IMR-90 (cell line): ENCODE measurements at regions not wholly inside any gene's neighbourhood (a gene's known extent, or its start where the extent isn't known, plus 50 kb on each side); places are given as distances from the start of the nearest gene placed in this dataset.

Experiments
- ATAC-seq: fragments of 200-7000 bp; cut with Tn5 transposase; 2 replicates; pipeline ENCODE4 v1.9.1; 2020; ENCODE audit warnings: low read depth, mild to moderate bottlenecking, moderate library complexity
- BruUV-seq: library from RNA; stranded (reverse); fragments of 400-500 nt; replicated peaks from 2 replicates; lab custom pipeline; 2021; lab: Mats Ljungman, UMichigan
- CTCF ChIA-PET: fragments of 300-600 bp; formaldehyde crosslinking; extraction: SDS; loops from one replicate; lab custom pipeline; 2021; ENCODE audit warnings: antibody characterized with exemption; lab: Yijun Ruan, JAX
- POLR2A ChIA-PET: fragments of 300-600 bp; sonication (Branson Sonifier 250); formaldehyde crosslinking; loops from one replicate; lab custom pipeline; 2022; ENCODE audit warnings: antibody characterized with exemption; ENCODE audit not compliant: unreplicated experiment; lab: Charles Lee
- DNase-seq: peaks from one replicate; pipeline ENCODE4 v3.0.0; 2013
- H2AFZ ChIP-seq: replicated peaks from 2 replicates; pipeline ENCODE3; 2013; ENCODE audit warnings: low read length, mild to moderate bottlenecking; ENCODE audit not compliant: poor library complexity
- H2AK5ac ChIP-seq: 2 replicates; pipeline ENCODE4 v1.6.1; 2013; ENCODE audit warnings: low read depth, low read length, inconsistent platforms
- H2AK9ac ChIP-seq: replicated peaks from 2 replicates; pipeline ENCODE3; 2013; ENCODE audit warnings: mild to moderate bottlenecking, low read depth, low read length, moderate library complexity; ENCODE audit not compliant: poor library complexity
- H2BK120ac ChIP-seq: 2 replicates; pipeline ENCODE4 v1.6.1; 2013; ENCODE audit warnings: low read depth, low read length, inconsistent platforms
- H2BK15ac ChIP-seq: 3 replicates; pipeline ENCODE4 v1.6.1; 2013; ENCODE audit warnings: low read depth, low read length, inconsistent platforms
- H2BK20ac ChIP-seq: 2 replicates; pipeline ENCODE4 v1.6.1; 2013; ENCODE audit warnings: low read depth, mild to moderate bottlenecking, inconsistent platforms, low read length, moderate library complexity
- H2BK5ac ChIP-seq: 2 replicates; pipeline ENCODE4 v1.6.1; 2013; ENCODE audit warnings: mild to moderate bottlenecking, low read depth, low read length, inconsistent platforms; ENCODE audit not compliant: poor library complexity, severe bottlenecking
- H3K14ac ChIP-seq: replicated peaks from 2 replicates; pipeline ENCODE4 v1.6.1; 2013; ENCODE audit warnings: low read depth, low read length, inconsistent platforms
- H3K18ac ChIP-seq: 2 replicates; pipeline ENCODE4 v1.6.1; 2013; ENCODE audit warnings: low read depth, low read length, control low read depth
- H3K23ac ChIP-seq: 2 replicates; pipeline ENCODE4 v1.6.1; 2013; ENCODE audit warnings: low read depth, low read length, inconsistent platforms
- H3K27ac ChIP-seq: 2 replicates; pipeline ENCODE4 v1.5.1; 2013; ENCODE audit warnings: mild to moderate bottlenecking, control low read depth, low read length; ENCODE audit not compliant: insufficient read depth
- H3K27me3 ChIP-seq: 2 replicates; pipeline ENCODE4 v1.6.1; 2013; ENCODE audit warnings: low read length; ENCODE audit not compliant: control insufficient read depth, insufficient read depth
- H3K36me3 ChIP-seq: 2 replicates; pipeline ENCODE4 v1.6.1; 2013; ENCODE audit warnings: low read length, mixed read lengths; ENCODE audit not compliant: control insufficient read depth, insufficient read depth
- H3K4ac ChIP-seq: 2 replicates; pipeline ENCODE4 v1.6.1; 2013; ENCODE audit warnings: low read depth, low read length, inconsistent platforms
- H3K4me1 ChIP-seq: 2 replicates; pipeline ENCODE4 v1.6.1; 2013; ENCODE audit warnings: low read length, mixed read lengths; ENCODE audit not compliant: control insufficient read depth, insufficient read depth
- H3K4me2 ChIP-seq: 2 replicates; pipeline ENCODE4 v1.6.1; 2013; ENCODE audit warnings: low read depth, mild to moderate bottlenecking, control low read depth, low read length, moderate library complexity
- H3K4me3 ChIP-seq: 2 replicates; pipeline ENCODE4 v1.5.1; 2013; ENCODE audit warnings: low read depth, mild to moderate bottlenecking, control low read depth, low read length, moderate library complexity; ENCODE audit not compliant: insufficient read depth
- H3K56ac ChIP-seq: 2 replicates; pipeline ENCODE4 v1.6.1; 2013; ENCODE audit warnings: low read length, inconsistent platforms; ENCODE audit not compliant: insufficient read depth; ENCODE audit errors: extremely low read depth
- H3K79me1 ChIP-seq, 2 experiments: 2 replicates each; pipeline ENCODE4 v1.6.1; 2013; ENCODE audit warnings: low read length in 2 of 2, inconsistent platforms in 1 of 2, low read depth in 1 of 2
- H3K9ac ChIP-seq: 2 replicates; pipeline ENCODE4 v1.6.1; 2013; ENCODE audit warnings: low read depth, low read length, control low read depth
- H3K9me1 ChIP-seq: 2 replicates; pipeline ENCODE4 v1.6.1; 2013; ENCODE audit warnings: low read length, inconsistent platforms; ENCODE audit not compliant: insufficient read depth
- H3K9me3 ChIP-seq: 2 replicates; pipeline ENCODE4 v1.6.1; 2013; ENCODE audit warnings: low read length; ENCODE audit not compliant: control insufficient read depth, insufficient read depth
- H4K20me1 ChIP-seq: 2 replicates; pipeline ENCODE4 v1.6.1; 2013; ENCODE audit warnings: low read length, inconsistent platforms; ENCODE audit not compliant: insufficient read depth
- H4K5ac ChIP-seq: 2 replicates; pipeline ENCODE4 v1.6.1; 2013; ENCODE audit warnings: mild to moderate bottlenecking, low read depth, low read length, control low read depth
- H4K8ac ChIP-seq, 2 experiments: 2 replicates each; pipeline ENCODE4 v1.6.1; 2013; ENCODE audit warnings: low read depth in 2 of 2, low read length in 2 of 2, control low read depth in 1 of 2, inconsistent platforms in 1 of 2
- H4K91ac ChIP-seq: 2 replicates; pipeline ENCODE4 v1.6.1; 2013; ENCODE audit warnings: low read depth, low read length, inconsistent platforms; ENCODE audit not compliant: insufficient read depth
- BHLHE40 ChIP-seq: fragments of 150-350 bp; IDR thresholded peaks from 2 replicates; pipeline ENCODE4 v1.6.1; 2016; ENCODE audit warnings: mild to moderate bottlenecking, low read depth, low read length
- CEBPB ChIP-seq: IDR thresholded peaks from 2 replicates; pipeline ENCODE4 v1.6.1; 2012; ENCODE audit warnings: low read depth, low read length, improper control_type of control experiment
- CHD1 ChIP-seq: IDR thresholded peaks from 2 replicates; pipeline ENCODE4 v1.6.1; 2012; ENCODE audit warnings: low read depth, low read length, improper control_type of control experiment
- CTCF ChIP-seq: conservative IDR thresholded peaks from 2 replicates; pipeline ENCODE4 v1.5.1; 2012; ENCODE audit warnings: mild to moderate bottlenecking, low read depth, low read length, improper control_type of control experiment
- ELK1 ChIP-seq: fragments of 150-350 bp; IDR thresholded peaks from 2 replicates; pipeline ENCODE4 v1.6.1; 2016; ENCODE audit warnings: low read depth, mild to moderate bottlenecking, low read length, moderate library complexity, borderline replicate concordance
- FOS ChIP-seq: fragments of 150-350 bp; IDR thresholded peaks from 2 replicates; pipeline ENCODE4 v1.6.1; 2016; ENCODE audit warnings: low read depth, low read length
- MAFK ChIP-seq: IDR thresholded peaks from 2 replicates; pipeline ENCODE4 v1.6.1; 2012; ENCODE audit warnings: low read depth, low read length, improper control_type of control experiment
- MAZ ChIP-seq: IDR thresholded peaks from 2 replicates; pipeline ENCODE4 v1.6.1; 2012; ENCODE audit warnings: low read depth, mild to moderate bottlenecking, low read length, improper control_type of control experiment, moderate library complexity, borderline replicate concordance
- MXI1 ChIP-seq: IDR thresholded peaks from 2 replicates; pipeline ENCODE4 v1.6.1; 2012; ENCODE audit warnings: low read depth, mild to moderate bottlenecking, low read length, moderate library complexity, borderline replicate concordance
- NFE2L2 ChIP-seq: fragments of 150-350 bp; IDR thresholded peaks from 2 replicates; pipeline ENCODE4 v1.6.1; 2016; ENCODE audit warnings: low read depth, mild to moderate bottlenecking, low read length
- POLR2A ChIP-seq: IDR thresholded peaks from 2 replicates; pipeline ENCODE4 v1.6.1; 2012; ENCODE audit warnings: mild to moderate bottlenecking, low read depth, low read length
- RAD21 ChIP-seq: IDR thresholded peaks from 2 replicates; pipeline ENCODE4 v1.6.1; 2012; ENCODE audit warnings: low read length, improper control_type of control experiment
- RCOR1 ChIP-seq: IDR thresholded peaks from 2 replicates; pipeline ENCODE4 v1.6.1; 2012; ENCODE audit warnings: mild to moderate bottlenecking, low read length, improper control_type of control experiment; ENCODE audit not compliant: insufficient replicate concordance
- RFX5 ChIP-seq: IDR thresholded peaks from 2 replicates; pipeline ENCODE4 v1.8.0; 2012; ENCODE audit warnings: low read depth, mild to moderate bottlenecking, low read length, moderate library complexity
- SMC3 ChIP-seq: fragments of 150-350 bp; IDR thresholded peaks from 2 replicates; pipeline ENCODE4 v1.6.1; 2016; ENCODE audit warnings: low read depth, mild to moderate bottlenecking, antibody characterized with exemption, low read length, moderate library complexity
- USF2 ChIP-seq: fragments of 150-350 bp; IDR thresholded peaks from 2 replicates; pipeline ENCODE4 v1.6.1; 2017; ENCODE audit warnings: mild to moderate bottlenecking, antibody characterized with exemption, low read length, low read depth
- WGBS, 2 experiments: methylation state at CpG; one replicate each; pipeline versions ENCODE4 v1.1.5 to v1.1.7; 2013; ENCODE audit warnings: missing lambda C conversion rate in 2 of 2; ENCODE audit not compliant: insufficient read length in 1 of 2; ENCODE audit errors: extremely low coverage in 2 of 2; 5-methylcytosine and 5-hydroxymethylcytosine counted together
- dilution Hi-C: fragments of 300-500 bp; cut with HindIII; formaldehyde crosslinking; loops from one replicate; pipeline ENCODE4 v1.14.3; 2018; ENCODE audit warnings: low sequenced_read_pairs; ENCODE audit not compliant: unreplicated experiment
- in situ Hi-C: fragments of 300-500 bp; cut with MboI; formaldehyde crosslinking; loops from 3 replicates; pipeline ENCODE4 v1.14.3; 2019; ENCODE audit warnings: low sequenced_read_pairs, inconsistent platforms, mixed read lengths
- intact Hi-C: fragments of 100-400 bp; cut with micrococcal nuclease; formaldehyde crosslinking; loops from 2 replicates; pipeline ENCODE4 v1.10.0; 2022

- in situ Hi-C loops, result no loop called here
- H3K9me1 ChIP-seq, result no peaks in the 10 kb centered on the region
- ChIA-PET CTCF (no interaction called here), POLR2A (no interaction called here)
- no peak overlapping the region for H3K27ac ChIP-seq
- no peak overlapping the region for H3K9ac ChIP-seq
- no TSS peak for BruUV-seq
- no peak overlapping the region for H4K91ac ChIP-seq
- H3K4me1 ChIP-seq, result no peaks in the 10 kb centered on the region
- ATAC-seq (no peak), DNase-seq (no peak)
- no peak overlapping the region for H4K8ac ChIP-seq
- H3K36me3 ChIP-seq, result no peaks in the 10 kb centered on the region
- H4K20me1 ChIP-seq, result no peaks in the 10 kb centered on the region
- H2BK120ac ChIP-seq, result no peak overlapping the region
- no peak overlapping the region for H2AK5ac ChIP-seq
- no peak overlapping the region for H3K4me2 ChIP-seq
- no peak overlapping the region for H3K14ac ChIP-seq
- no peak overlapping the region for H2AFZ ChIP-seq
- H3K27me3 ChIP-seq, result peaks cover 9% of the 10 kb centered on the region
- no peak overlapping the region for H4K5ac ChIP-seq
- no peaks in the 10 kb centered on the region for H3K79me1 ChIP-seq
- dilution Hi-C loops, result no loop called here
- H3K4me3 ChIP-seq, result no peak overlapping the region
- no peaks in the 10 kb centered on the region for H3K9me3 ChIP-seq
- WGBS, 2 experiments, result 60% methylated on average over 1 of the region's 8 CpGs; no CpG with 5 or more reads in 1 of the 2 experiments
- H3K4ac ChIP-seq, result no peak overlapping the region
- no peak overlapping the region for H3K18ac ChIP-seq
- H2BK20ac ChIP-seq, result no peak overlapping the region
- no peak overlapping the region for H2BK15ac ChIP-seq
- H2AK9ac ChIP-seq, result no peak overlapping the region
- TF ChIP-seq RAD21 (no peak), RFX5 (no peak), RCOR1 (no peak), MAZ (no peak), NFE2L2 (no peak), CHD1 (no peak), SMC3 (no peak), MAFK (no peak), CTCF (no peak), POLR2A (no peak), FOS (no peak), USF2 (no peak), MXI1 (no peak), CEBPB (no peak), ELK1 (no peak), BHLHE40 (no peak)
- no peak overlapping the region for H3K23ac ChIP-seq
- no peak overlapping the region for H3K56ac ChIP-seq
- no peak overlapping the region for H2BK5ac ChIP-seq
- intact Hi-C loops, result no loop called here
Observed at GRCh38 chr11:62046568-62047100, 77.2 kb upstream of the INCENP start.
